Neuronal stem cell (in vitro differentiated cells): ENCODE measurements at regions not wholly inside any gene's neighbourhood (a gene's known extent, or its start where the extent isn't known, plus 50 kb on each side); places are given as distances from the start of the nearest gene placed in this dataset.

ENCODE experiments used
- DNase-seq: peaks from one replicate; pipeline ENCODE4 v3.0.0-alpha.2; 2013; ENCODE audit warnings: low spot score
- H2AFZ ChIP-seq: one replicate; pipeline ENCODE4 v1.6.1; 2013; ENCODE audit warnings: mild to moderate bottlenecking, low read length, inconsistent platforms
- H2AK5ac ChIP-seq: 2 replicates; pipeline ENCODE4 v1.6.1; 2013; ENCODE audit warnings: low read depth, mild to moderate bottlenecking, inconsistent platforms, low read length, moderate library complexity, mixed read lengths
- H2BK120ac ChIP-seq: 2 replicates; pipeline ENCODE4 v1.6.1; 2013; ENCODE audit warnings: low read depth, mild to moderate bottlenecking, inconsistent platforms, low read length, moderate library complexity, mixed read lengths
- H2BK12ac ChIP-seq: one replicate; pipeline ENCODE4 v1.6.1; 2013; ENCODE audit warnings: low read length, inconsistent platforms
- H2BK15ac ChIP-seq: 2 replicates; pipeline ENCODE4 v1.6.1; 2013; ENCODE audit warnings: mild to moderate bottlenecking, low read length, inconsistent platforms, mixed read lengths
- H2BK5ac ChIP-seq: one replicate; pipeline ENCODE4 v1.6.1; 2013; ENCODE audit warnings: inconsistent platforms, mild to moderate bottlenecking, low read length, moderate library complexity
- H3K14ac ChIP-seq: one replicate; pipeline ENCODE4 v1.6.1; 2013; ENCODE audit warnings: low read length, inconsistent platforms
- H3K18ac ChIP-seq: 2 replicates; pipeline ENCODE4 v1.6.1; 2013; ENCODE audit warnings: low read length, inconsistent platforms
- H3K23ac ChIP-seq: 2 replicates; pipeline ENCODE4 v1.6.1; 2013; ENCODE audit warnings: low read depth, mild to moderate bottlenecking, mixed read lengths, low read length, inconsistent platforms; ENCODE audit not compliant: poor library complexity
- H3K27ac ChIP-seq: replicated peaks from 3 replicates; pipeline ENCODE4 v1.5.1; 2013; ENCODE audit warnings: low read length, inconsistent platforms
- H3K27me3 ChIP-seq, 3 experiments: 2 replicates each; pipeline ENCODE4 v1.6.1; 2013; ENCODE audit warnings: low read length in 3 of 3, mild to moderate bottlenecking in 2 of 3, inconsistent platforms in 1 of 3, low read depth in 1 of 3, mixed read lengths in 1 of 3, moderate library complexity in 1 of 3; ENCODE audit not compliant: control insufficient read depth in 3 of 3, insufficient read depth in 3 of 3
- H3K36me3 ChIP-seq, 2 donors: replicated peaks in 1 of 2; 2 replicates each; pipeline ENCODE4 v1.6.1; 2013; ENCODE audit warnings: low read length in 2 of 2; ENCODE audit not compliant: control insufficient read depth in 2 of 2, insufficient read depth in 2 of 2
- H3K4ac ChIP-seq: 2 replicates; pipeline ENCODE4 v1.6.1; 2013; ENCODE audit warnings: inconsistent platforms, mild to moderate bottlenecking, low read length, moderate library complexity
- H3K4me1 ChIP-seq, 2 donors: 1 replicate in 1 of 2; 2 replicates in 1 of 2; pipeline ENCODE4 v1.6.1; 2013; ENCODE audit warnings: low read length in 2 of 2, low read depth in 1 of 2; ENCODE audit not compliant: control insufficient read depth in 2 of 2, insufficient read depth in 1 of 2
- H3K4me2 ChIP-seq: one replicate; pipeline ENCODE4 v1.6.1; 2013; ENCODE audit warnings: mild to moderate bottlenecking, low read length, inconsistent platforms; ENCODE audit not compliant: insufficient read depth, poor library complexity, severe bottlenecking
- H3K4me3 ChIP-seq, 2 donors: 2 replicates each; pipeline ENCODE4 v1.5.1; 2013; ENCODE audit warnings: low read length in 2 of 2, mild to moderate bottlenecking in 2 of 2, inconsistent platforms in 1 of 2, moderate library complexity in 1 of 2
- H3K79me1 ChIP-seq: one replicate; pipeline ENCODE4 v1.6.1; 2013; ENCODE audit warnings: low read depth, mild to moderate bottlenecking, inconsistent platforms, low read length, moderate library complexity
- H3K9ac ChIP-seq: one replicate; pipeline ENCODE4 v1.6.1; 2013; ENCODE audit warnings: mild to moderate bottlenecking, low read depth, low read length, inconsistent platforms; ENCODE audit not compliant: poor library complexity
- H3K9me3 ChIP-seq, 2 donors: replicated peaks in 1 of 2; 2 replicates each; pipeline versions ENCODE3 to v1.6.1; 2013; ENCODE audit warnings: low read length in 2 of 2, mild to moderate bottlenecking in 2 of 2, inconsistent platforms in 1 of 2, low read depth in 1 of 2, mixed read lengths in 1 of 2, moderate library complexity in 1 of 2; ENCODE audit not compliant: control insufficient read depth in 2 of 2, insufficient read depth in 1 of 2
- H4K8ac ChIP-seq: one replicate; pipeline ENCODE4 v1.6.1; 2013; ENCODE audit warnings: low read depth, mild to moderate bottlenecking, inconsistent platforms, low read length, moderate library complexity
- H4K91ac ChIP-seq: one replicate; pipeline ENCODE4 v1.6.1; 2013; ENCODE audit warnings: low read length, low read depth, mild to moderate bottlenecking, inconsistent platforms; ENCODE audit not compliant: poor library complexity
- WGBS, 2 donors: extraction: QIAGEN DNeasy Blood & Tissue Kit; methylation state at CpG; one replicate each; pipeline ENCODE4 v1.1.7; 2013; ENCODE audit warnings: missing lambda C conversion rate in 2 of 2, mixed read lengths in 1 of 2; ENCODE audit not compliant: insufficient read length in 2 of 2, insufficient replicate concordance in 1 of 2; ENCODE audit errors: extremely low coverage in 2 of 2; 5-methylcytosine and 5-hydroxymethylcytosine counted together

DNA sequence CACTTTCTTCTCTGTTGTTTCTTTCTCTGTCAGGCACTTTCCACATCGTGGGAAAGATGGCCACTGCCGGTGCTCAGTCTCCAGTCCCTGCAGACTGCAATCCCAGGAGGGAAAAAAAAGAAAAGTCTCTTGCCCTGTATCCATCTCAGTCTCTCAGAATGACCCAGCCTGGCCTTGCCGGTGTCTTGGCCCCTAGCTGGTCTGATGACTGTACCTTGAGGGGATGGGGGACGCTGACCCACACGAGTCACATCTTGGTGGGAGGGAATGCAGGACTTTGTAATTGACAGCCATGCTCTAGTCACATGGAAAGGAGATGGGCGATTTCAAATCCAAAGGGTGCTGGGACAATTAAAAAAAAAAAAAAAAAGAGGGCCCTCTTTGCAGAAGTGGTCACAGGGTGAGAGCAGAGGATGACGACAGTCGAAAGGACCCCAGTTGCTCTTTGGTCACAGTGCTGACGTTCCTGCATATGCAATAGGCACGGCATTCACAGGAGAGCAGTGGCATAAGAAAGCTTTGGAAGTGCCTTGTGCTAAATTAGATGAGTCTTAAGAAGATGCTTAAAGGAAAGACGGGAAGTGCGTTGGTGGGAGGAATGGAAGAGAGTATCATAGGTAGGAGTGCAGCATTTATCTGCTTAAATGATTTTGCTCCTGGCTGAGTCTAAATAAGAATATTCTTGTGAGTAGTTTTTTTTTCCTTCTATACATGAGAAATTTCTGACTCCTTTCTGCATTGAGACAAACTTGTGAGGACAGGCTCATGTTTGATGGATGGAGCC is 63.9 kb upstream of the AKAP12 start:
- no peak overlapping the region for H2AK5ac ChIP-seq
- H4K91ac ChIP-seq, result no peak overlapping the region
- no peak overlapping the region for H2BK12ac ChIP-seq
- H2BK5ac ChIP-seq, result no peak overlapping the region
- no peaks in the 10 kb centered on the region for H3K27me3 ChIP-seq
- H3K4me3 ChIP-seq, result no peak overlapping the region
- H3K79me1 ChIP-seq, result no peaks in the 10 kb centered on the region
- H3K14ac ChIP-seq, result no peak overlapping the region
- no peak overlapping the region for H3K9ac ChIP-seq
- H3K27ac ChIP-seq, result no peak overlapping the region
- H2AFZ ChIP-seq, result peak overlapping the region; percentile 54
- no peak overlapping the region for H2BK120ac ChIP-seq
- H3K36me3 ChIP-seq, result no peaks in the 10 kb centered on the region
- no peak overlapping the region for H3K4me2 ChIP-seq
- WGBS, 2 donors, result 100% methylated on average over 2 of the region's 12 CpGs; no CpG with 5 or more reads in 1 of the 2 donors
- H3K18ac ChIP-seq, result no peak overlapping the region
- no peak overlapping the region for H2BK15ac ChIP-seq
- H3K23ac ChIP-seq, result no peak overlapping the region
- H3K4ac ChIP-seq, result no peak overlapping the region
- DNase-seq, result no peak
- no peaks in the 10 kb centered on the region for H3K9me3 ChIP-seq
- H4K8ac ChIP-seq, result no peak overlapping the region
- peaks cover 0 to 11% of the 10 kb centered on the region in 2 donors for H3K4me1 ChIP-seq

DNA sequence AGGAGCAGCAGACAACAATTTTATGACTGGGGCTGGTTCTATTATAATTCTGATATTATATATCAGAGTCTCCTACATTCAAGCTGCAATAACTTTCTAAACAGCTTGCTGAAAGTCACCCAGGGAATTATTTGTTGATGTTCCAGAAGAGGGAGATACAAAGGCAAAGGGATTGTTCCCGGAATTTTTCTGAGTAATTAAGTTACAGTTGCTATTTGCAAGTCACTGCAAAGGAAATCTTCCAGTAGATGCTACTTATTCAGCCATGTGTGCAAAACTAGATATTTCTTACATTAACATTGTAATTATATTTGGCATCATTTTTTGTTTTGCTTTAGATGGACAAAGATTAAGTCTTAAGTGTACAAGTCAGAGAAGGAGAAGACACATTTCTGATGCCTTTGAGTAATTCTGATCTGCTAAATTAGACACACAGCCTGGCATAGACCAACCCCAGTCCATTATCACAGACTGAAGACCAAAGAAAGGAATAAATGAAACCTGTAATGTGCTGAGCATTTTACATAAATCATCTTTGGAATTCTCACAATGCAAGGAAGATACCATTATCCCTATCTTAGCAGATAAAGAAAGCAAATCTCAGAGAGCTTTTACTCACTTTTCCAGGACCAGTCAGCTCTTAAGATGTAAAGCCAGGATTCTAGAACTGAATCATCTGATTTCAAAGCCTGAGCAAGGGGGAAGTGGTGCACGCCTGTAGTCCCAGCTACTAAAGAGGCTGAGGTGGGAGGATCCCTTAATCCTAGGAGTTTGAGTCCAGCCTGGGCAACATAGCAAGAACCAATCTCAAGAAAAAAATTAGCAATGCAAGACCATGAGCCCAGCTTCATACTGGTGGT is 62.6 kb upstream of the AKAP12 start:
- Histone ChIP-seq H2AK5ac (no peak overlapping the region), H3K27ac (no peak overlapping the region), H4K8ac (no peak overlapping the region), H3K9me3 (no peaks in the 10 kb centered on the region), H2BK5ac (no peak overlapping the region), H2BK12ac (no peak overlapping the region), H2AFZ (no peak overlapping the region), H3K4ac (no peak overlapping the region), H2BK120ac (no peak overlapping the region), H3K9ac (no peak overlapping the region), H2BK15ac (no peak overlapping the region), H3K23ac (no peak overlapping the region), H3K4me3 (no peak overlapping the region), H3K4me1 (peaks cover 0 to 11% of the 10 kb centered on the region in 2 donors), H3K36me3 (no peaks in the 10 kb centered on the region), H3K27me3 (no peaks in the 10 kb centered on the region), H3K4me2 (no peak overlapping the region), H3K79me1 (no peaks in the 10 kb centered on the region), H3K14ac (no peak overlapping the region), H3K18ac (no peak overlapping the region), H4K91ac (no peak overlapping the region)
- WGBS, 2 donors, result no CpG with 5 or more reads among the region's 2 CpGs
- DNase-seq, result no peak

DNA sequence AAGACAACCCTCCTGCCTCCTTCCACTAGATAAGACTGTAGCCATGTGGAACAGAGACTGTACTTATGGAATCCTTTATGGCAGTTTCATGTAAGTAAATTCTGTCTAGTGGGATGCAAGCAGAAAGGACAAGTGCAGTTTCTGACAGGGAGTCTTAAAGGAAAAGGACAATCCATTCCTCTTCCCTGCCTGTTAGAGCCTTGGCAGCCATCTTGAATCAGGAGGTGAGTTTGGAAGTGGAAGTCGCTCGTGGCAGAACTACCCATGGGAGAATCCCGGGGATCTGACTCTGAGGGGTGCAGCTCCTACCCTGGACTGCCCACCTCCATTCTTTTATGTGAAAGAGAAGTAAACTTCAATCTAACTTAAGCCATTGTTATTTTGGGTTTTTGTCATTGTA is 61.4 kb upstream of the AKAP12 start:
- Histone ChIP-seq H2BK120ac (no peak overlapping the region), H3K4me2 (no peak overlapping the region), H3K18ac (no peak overlapping the region), H3K9ac (no peak overlapping the region), H4K8ac (no peak overlapping the region), H2AFZ (peak overlapping the region; percentile 47), H4K91ac (no peak overlapping the region), H3K79me1 (no peaks in the 10 kb centered on the region), H3K9me3 (peaks cover 0 to 2% of the 10 kb centered on the region in 2 donors), H2AK5ac (no peak overlapping the region), H2BK12ac (no peak overlapping the region), H2BK5ac (no peak overlapping the region), H2BK15ac (no peak overlapping the region), H3K27me3 (no peaks in the 10 kb centered on the region), H3K4me3 (no peak overlapping the region), H3K14ac (no peak overlapping the region), H3K36me3 (no peaks in the 10 kb centered on the region), H3K23ac (no peak overlapping the region), H3K4me1 (peaks cover 0 to 11% of the 10 kb centered on the region in 2 donors), H3K4ac (no peak overlapping the region), H3K27ac (no peak overlapping the region)
- no peak for DNase-seq
- WGBS, 2 donors, result no CpG with 5 or more reads among the region's 3 CpGs

DNA sequence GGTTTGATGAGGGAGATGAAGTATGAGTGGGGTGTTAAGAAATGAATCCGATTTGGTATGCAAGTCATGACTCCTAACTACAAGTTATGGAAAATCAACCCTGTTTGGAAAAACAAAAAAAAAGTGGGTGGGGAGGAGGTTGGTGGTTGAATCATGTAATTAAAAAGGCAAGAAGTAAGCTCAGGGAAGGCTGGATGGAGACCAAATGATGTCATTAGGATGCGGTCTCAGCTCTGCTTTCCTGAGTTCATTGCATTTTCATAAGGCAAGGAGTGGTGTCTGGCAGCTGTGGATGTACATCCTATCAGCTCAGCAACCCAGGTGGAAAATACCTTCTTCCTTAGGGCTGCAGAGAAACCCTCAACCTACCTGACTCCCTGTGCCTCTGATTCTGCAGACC is 60.4 kb upstream of the AKAP12 start:
- no peak overlapping the region for H3K14ac ChIP-seq
- H3K9me3 ChIP-seq, result peaks cover 0 to 3% of the 10 kb centered on the region in 2 donors
- H3K36me3 ChIP-seq, result no peaks in the 10 kb centered on the region
- no peak overlapping the region for H4K91ac ChIP-seq
- peaks cover 0 to 11% of the 10 kb centered on the region in 2 donors for H3K4me1 ChIP-seq
- 100% methylated on average over 1 of the region's 2 CpGs; no CpG with 5 or more reads in 1 of the 2 donors for WGBS, 2 donors
- no peak overlapping the region for H3K9ac ChIP-seq
- no peaks in the 10 kb centered on the region for H3K27me3 ChIP-seq
- H3K23ac ChIP-seq, result no peak overlapping the region
- no peak overlapping the region for H2AFZ ChIP-seq
- no peak overlapping the region for H3K27ac ChIP-seq
- H2BK12ac ChIP-seq, result no peak overlapping the region
- H2BK120ac ChIP-seq, result no peak overlapping the region
- DNase-seq, result no peak
- H3K79me1 ChIP-seq, result no peaks in the 10 kb centered on the region
- no peak overlapping the region for H2BK5ac ChIP-seq
- no peak overlapping the region for H2BK15ac ChIP-seq
- H3K4ac ChIP-seq, result no peak overlapping the region
- no peak overlapping the region for H3K18ac ChIP-seq
- no peak overlapping the region for H2AK5ac ChIP-seq
- no peak overlapping the region for H4K8ac ChIP-seq
- H3K4me2 ChIP-seq, result no peak overlapping the region
- no peak overlapping the region for H3K4me3 ChIP-seq
